Naive thymus-derived CD8-positive, alpha-beta T cell (primary cell): ENCODE measurements at regions not wholly inside any gene's neighbourhood (a gene's known extent, or its start where the extent isn't known, plus 50 kb on each side); places are given as distances from the start of the nearest gene placed in this dataset.
"Not testable (repeated sequence)": the region's sequence is repeated elsewhere in the genome, so short reads cannot be mapped to it uniquely, and the experiment has no call there.

Experiments
- ATAC-seq, 2 donors: fragments of 150-1000 bp; cut with Tn5 transposase in 1 of 2; sonication (Bioruptor Pico), chemical (Tn5 transposase) in 1 of 2; 1 replicate in 1 of 2; 2 replicates in 1 of 2; pipeline ENCODE4 v1.10.0; 2021; ENCODE audit warnings: mild to moderate bottlenecking in 2 of 2, moderate library complexity in 2 of 2
- POLR2A ChIA-PET: fragments of 350-600 bp; sonication (Branson Sonifier 250); formaldehyde crosslinking; loops from one replicate; lab custom pipeline; 2021; ENCODE audit warnings: antibody characterized with exemption; lab: Charles Lee
- DNase-seq, 10 donors: peaks; one replicate each; pipeline versions ENCODE4 v3.0.0 to v3.0.0-alpha.2; 2020 to 2022
- H3K27ac Mint-ChIP-seq, 10 donors: one replicate each; pipeline ENCODE4 v1.8.0; 2020 to 2022; ENCODE audit warnings: mild to moderate bottlenecking in 10 of 10, mixed read lengths in 10 of 10, moderate library complexity in 4 of 10, inconsistent platforms in 1 of 10
- H3K27me3 Mint-ChIP-seq, 5 donors: one replicate each; pipeline ENCODE4 v1.8.0; 2021 to 2022; ENCODE audit warnings: mixed read lengths in 5 of 5
- H3K36me3 Mint-ChIP-seq, 3 donors: one replicate each; pipeline ENCODE4 v1.8.0; 2020 to 2022; ENCODE audit warnings: mixed read lengths in 3 of 3, mild to moderate bottlenecking in 2 of 3, inconsistent platforms in 1 of 3
- H3K4me1 Mint-ChIP-seq, 4 donors: one replicate each; pipeline ENCODE4 v1.8.0; 2021 to 2022; ENCODE audit warnings: mixed read lengths in 4 of 4
- H3K4me3 Mint-ChIP-seq, 10 donors: one replicate each; pipeline ENCODE4 v1.8.0; 2020 to 2022; ENCODE audit warnings: mild to moderate bottlenecking in 10 of 10, mixed read lengths in 10 of 10, moderate library complexity in 6 of 10, inconsistent platforms in 1 of 10
- H3K9me3 Mint-ChIP-seq, 9 donors: one replicate each; pipeline ENCODE4 v1.8.0; 2020 to 2022; ENCODE audit warnings: mixed read lengths in 9 of 9, mild to moderate bottlenecking in 3 of 9, inconsistent platforms in 1 of 9, moderate library complexity in 1 of 9

DNA sequence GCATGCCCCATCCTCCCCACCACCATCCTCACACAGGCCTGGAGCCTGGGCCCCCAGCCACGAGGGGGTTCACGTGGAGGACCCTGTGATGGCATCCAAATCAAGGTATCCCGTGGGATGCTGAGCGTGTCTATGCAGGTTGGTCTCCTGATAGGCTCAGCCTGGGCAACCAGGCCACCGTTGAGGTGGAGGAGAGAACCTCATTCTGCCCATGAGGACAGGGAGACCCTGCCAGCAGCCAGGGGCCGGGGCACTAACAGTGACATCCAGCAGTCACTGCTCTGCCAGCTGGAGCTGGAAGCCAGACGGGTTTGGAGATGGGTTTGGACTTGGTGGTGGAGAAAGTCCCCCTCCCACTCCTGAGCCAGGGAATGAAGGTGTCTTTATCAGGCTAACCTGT is 582.8 kb downstream of the MATN1 start:
- Mint-ChIP-seq H3K4me3 (no peak overlapping the region), H3K27ac (no peak overlapping the region), H3K9me3 (peaks cover 0 to 10% (median 4%) of the 10 kb centered on the region in 9 donors), H3K36me3 (no peaks in the 10 kb centered on the region), H3K27me3 (peaks cover 12 to 35% (median 18%) of the 10 kb centered on the region in 5 donors), H3K4me1 (peaks cover 0 to 1% (median 0%) of the 10 kb centered on the region in 4 donors)
- POLR2A ChIA-PET: no interaction called here
- DNase-seq (no peak), ATAC-seq (no peak)

DNA sequence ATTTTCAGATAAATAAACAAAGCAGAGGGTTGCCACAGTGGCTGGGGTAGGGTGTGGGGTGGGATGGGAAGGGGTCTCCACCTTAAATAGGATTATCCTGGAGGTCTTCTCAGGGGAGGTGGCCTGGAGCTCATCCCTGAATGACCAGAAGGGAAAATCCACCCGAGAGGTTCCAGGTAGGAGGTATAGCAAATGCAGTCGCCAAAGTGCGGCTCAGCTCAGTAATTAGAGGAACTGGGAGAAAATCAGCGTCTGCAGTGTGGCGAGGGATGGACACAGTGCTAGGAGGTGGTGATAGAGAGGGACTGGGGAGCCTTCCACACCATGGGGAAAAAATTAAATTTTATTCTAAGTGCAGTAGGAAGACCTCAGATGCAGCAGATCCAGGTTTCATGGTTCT is 584.5 kb downstream of the MATN1 start:
- DNase-seq: no peak
- Mint-ChIP-seq H3K4me1 (no peaks in the 10 kb centered on the region), H3K4me3 (no peak overlapping the region), H3K9me3 (peaks cover 0 to 3% (median 0%) of the 10 kb centered on the region in 9 donors), H3K27ac (no peak overlapping the region), H3K36me3 (no peaks in the 10 kb centered on the region), H3K27me3 (peaks cover 2 to 19% (median 10%) of the 10 kb centered on the region in 5 donors)
- no peak for ATAC-seq
- POLR2A ChIA-PET: no interaction called here

DNA sequence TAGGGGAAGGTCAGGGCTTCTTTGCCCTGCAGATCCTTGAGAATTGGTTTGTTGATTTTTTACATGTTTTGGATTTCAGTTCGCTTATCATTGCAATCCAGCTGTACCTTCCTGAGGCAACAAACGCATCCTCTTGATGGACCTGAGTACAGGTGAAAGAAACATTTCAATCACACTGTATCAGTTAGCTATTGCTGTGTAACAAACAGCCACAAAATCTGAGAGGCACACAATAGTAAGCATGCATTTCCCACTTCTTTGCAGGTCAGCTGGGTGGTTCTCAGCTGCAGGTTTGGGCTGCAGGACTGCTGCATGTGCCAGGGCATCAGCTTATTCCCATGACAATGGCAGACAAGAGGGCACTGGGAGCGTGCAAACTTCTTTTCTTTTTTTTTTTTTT is 586.4 kb downstream of the MATN1 start:
- DNase-seq (no peak), ATAC-seq (no peak)
- no peak overlapping the region for H3K4me3 Mint-ChIP-seq
- peaks cover 0 to 15% (median 10%) of the 10 kb centered on the region in 5 donors for H3K27me3 Mint-ChIP-seq
- no peaks in the 10 kb centered on the region for H3K36me3 Mint-ChIP-seq
- H3K27ac Mint-ChIP-seq: no peak overlapping the region
- no peaks in the 10 kb centered on the region for H3K9me3 Mint-ChIP-seq
- no peaks in the 10 kb centered on the region for H3K4me1 Mint-ChIP-seq
- POLR2A ChIA-PET: no interaction called here

GRCh38 chr1:30135698-30136097 is 587.7 kb downstream of the MATN1 start:
- Mint-ChIP-seq H3K4me1 (peaks cover 0 to under 1% (median 0%) of the 10 kb centered on the region in 4 donors), H3K27me3 (peaks cover 0 to 15% (median 10%) of the 10 kb centered on the region in 5 donors), H3K27ac (no peak overlapping the region), H3K4me3 (no peak overlapping the region), H3K9me3 (no peaks in the 10 kb centered on the region), H3K36me3 (no peaks in the 10 kb centered on the region)
- DNase-seq: no peak
- POLR2A ChIA-PET: no interaction called here
- ATAC-seq: no peak

GRCh38 chr1:30134466-30135217 is 588.7 kb downstream of the MATN1 start:
- no peak for ATAC-seq
- H3K27ac Mint-ChIP-seq: no peak overlapping the region

DNA sequence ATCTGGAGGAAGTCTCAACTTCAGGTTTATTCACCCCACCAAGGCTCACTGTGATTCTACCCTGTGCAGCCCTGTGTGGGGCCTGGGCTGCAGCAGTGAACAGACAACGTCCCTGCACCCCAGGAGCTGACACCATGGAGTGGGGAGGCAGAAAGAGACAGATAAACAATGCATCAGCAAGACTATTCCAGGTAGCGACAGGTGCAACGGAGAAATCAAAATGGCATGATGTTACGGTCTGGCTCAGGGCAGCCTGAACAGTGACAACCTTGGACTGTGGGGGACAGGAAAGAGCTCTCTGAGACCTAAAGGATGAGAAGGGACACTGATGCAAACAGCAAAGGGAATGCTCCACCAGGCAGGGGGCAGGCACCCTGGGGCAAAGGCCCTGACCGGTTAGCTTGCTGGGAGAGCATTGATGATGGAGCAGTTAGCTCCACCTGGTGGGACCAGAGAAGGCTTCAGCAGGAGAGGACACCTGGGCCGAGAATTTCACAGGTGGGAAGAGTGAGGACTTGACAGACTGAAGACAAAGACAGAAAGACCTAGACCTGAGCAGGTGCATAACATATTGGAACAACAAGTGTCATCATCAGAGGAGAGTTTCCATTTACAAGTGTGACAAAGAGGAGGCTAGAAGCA is 589.9 kb downstream of the MATN1 start:
- no peaks in the 10 kb centered on the region for H3K36me3 Mint-ChIP-seq
- no peak overlapping the region for H3K4me3 Mint-ChIP-seq
- POLR2A ChIA-PET: no interaction called here
- H3K9me3 Mint-ChIP-seq: no peaks in the 10 kb centered on the region
- no peak for ATAC-seq
- H3K27ac Mint-ChIP-seq: no peak overlapping the region
- DNase-seq: no peak
- H3K4me1 Mint-ChIP-seq: peaks cover 0 to 3% (median 0%) of the 10 kb centered on the region in 4 donors
- peaks cover 0 to 21% (median 13%) of the 10 kb centered on the region in 5 donors for H3K27me3 Mint-ChIP-seq

More at GRCh38 chr1:30134466-30135217, 588.7 kb downstream of the MATN1 start:
- no peak for DNase-seq
- POLR2A ChIA-PET: no interaction called here
- Mint-ChIP-seq H3K36me3 (no peaks in the 10 kb centered on the region), H3K4me3 (no peak overlapping the region), H3K9me3 (no peaks in the 10 kb centered on the region), H3K4me1 (peaks cover 0 to 3% (median 0%) of the 10 kb centered on the region in 4 donors), H3K27me3 (peaks cover 0 to 15% (median 12%) of the 10 kb centered on the region in 5 donors)

DNA sequence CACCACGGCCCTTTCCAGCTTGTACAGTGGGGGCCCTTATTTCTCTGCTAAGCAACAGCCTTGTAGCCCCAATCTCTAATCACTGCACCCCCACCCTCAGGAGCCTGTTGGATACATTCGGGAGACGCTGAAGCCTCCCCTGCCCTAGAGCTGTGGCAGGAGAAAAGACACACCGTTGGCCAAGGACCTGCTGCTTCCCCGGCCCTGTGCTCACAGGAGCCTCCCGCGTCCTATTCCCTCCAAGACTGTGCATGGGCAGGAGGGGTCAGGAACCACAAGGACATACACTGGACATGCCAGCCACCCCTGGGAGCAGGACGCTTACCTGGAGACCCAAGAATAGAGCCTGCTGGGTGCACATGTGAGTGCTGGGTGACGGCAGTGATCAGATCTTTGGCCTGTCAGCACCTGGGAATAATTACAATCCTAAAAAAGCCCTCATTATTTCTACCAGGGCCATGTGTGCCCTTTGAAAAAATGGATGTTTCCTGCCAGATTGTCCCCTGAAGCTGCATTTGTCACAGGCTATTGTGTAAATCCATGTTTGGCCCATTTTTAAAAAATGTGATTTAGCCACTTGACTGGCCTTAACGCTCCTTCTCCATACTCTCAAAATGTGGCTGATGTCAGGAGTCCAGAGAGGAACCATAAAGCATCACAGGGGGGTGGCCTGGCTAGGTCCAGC is 590.6 kb downstream of the MATN1 start:
- Mint-ChIP-seq H3K4me3 (no peak overlapping the region), H3K27ac (no peak overlapping the region), H3K9me3 (no peaks in the 10 kb centered on the region), H3K36me3 (no peaks in the 10 kb centered on the region), H3K27me3 (peaks cover 0 to 26% (median 12%) of the 10 kb centered on the region in 5 donors), H3K4me1 (peaks cover 0 to 3% (median 0%) of the 10 kb centered on the region in 4 donors)
- no peak for ATAC-seq
- POLR2A ChIA-PET: no interaction called here
- DNase-seq: no peak

DNA sequence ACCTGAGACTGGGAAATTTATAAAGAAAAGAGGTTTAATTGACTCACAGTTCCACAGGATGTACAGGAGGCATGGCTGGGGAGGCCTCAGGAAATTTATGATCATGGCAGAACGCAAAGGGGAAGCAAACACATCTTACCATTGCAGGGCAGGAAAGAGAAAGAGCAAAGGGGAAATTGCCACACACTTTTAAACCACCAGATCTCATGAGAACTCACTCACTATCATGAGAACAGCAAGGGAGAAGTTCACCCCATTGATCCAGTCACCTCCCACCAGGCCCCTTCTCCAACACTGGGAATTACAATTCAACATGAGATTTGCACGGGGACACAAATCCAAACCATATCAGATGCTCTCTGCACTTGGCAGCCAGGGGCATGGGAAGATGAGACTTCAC is 592.8 kb downstream of the MATN1 start:
- peaks cover 0 to 26% (median 12%) of the 10 kb centered on the region in 5 donors for H3K27me3 Mint-ChIP-seq
- H3K4me3 Mint-ChIP-seq, H3K9me3 Mint-ChIP-seq, POLR2A ChIA-PET, ATAC-seq, H3K27ac Mint-ChIP-seq, H3K36me3 Mint-ChIP-seq, DNase-seq, H3K4me1 Mint-ChIP-seq: not testable (repeated sequence)

DNA sequence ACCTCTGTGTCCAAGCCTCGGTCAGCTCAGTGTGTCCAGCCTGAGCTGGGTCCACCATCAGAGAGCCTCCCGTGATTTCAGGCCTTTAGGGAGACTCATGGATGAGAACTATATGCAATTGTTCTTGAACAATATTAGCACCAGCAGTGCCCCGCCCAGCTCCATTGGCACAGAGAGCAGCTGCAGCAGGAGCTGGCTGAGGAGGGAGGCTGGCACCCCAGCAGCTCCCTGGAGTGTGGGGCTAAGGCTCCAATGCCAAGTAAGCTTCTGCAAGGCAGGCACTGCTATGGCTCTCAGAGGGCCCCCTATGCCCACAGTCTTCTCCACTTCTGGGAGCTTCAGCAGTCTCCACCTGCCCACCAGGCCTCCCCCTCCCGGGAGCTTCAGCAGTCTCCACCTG is 593.3 kb downstream of the MATN1 start:
- Mint-ChIP-seq H3K27ac (no peak overlapping the region), H3K27me3 (peaks cover 0 to 26% (median 12%) of the 10 kb centered on the region in 5 donors), H3K36me3 (no peaks in the 10 kb centered on the region), H3K9me3 (no peaks in the 10 kb centered on the region), H3K4me1 (peaks cover 0 to 3% (median 0%) of the 10 kb centered on the region in 4 donors), H3K4me3 (no peak overlapping the region)
- no peak for DNase-seq
- POLR2A ChIA-PET: no interaction called here
- ATAC-seq: no peak

GRCh38 chr1:30129421-30130055 is 593.8 kb downstream of the MATN1 start:
- no peak for ATAC-seq

GRCh38 chr1:30129001-30129408 is 594.4 kb downstream of the MATN1 start:
- H3K4me3 Mint-ChIP-seq: no peak overlapping the region
- POLR2A ChIA-PET: no interaction called here
- no peak for DNase-seq
- no peaks in the 10 kb centered on the region for H3K9me3 Mint-ChIP-seq
- H3K27me3 Mint-ChIP-seq: peaks cover 0 to 18% (median 12%) of the 10 kb centered on the region in 5 donors
- no peak for ATAC-seq
- peaks cover 0 to 3% (median 0%) of the 10 kb centered on the region in 4 donors for H3K4me1 Mint-ChIP-seq
- no peak overlapping the region for H3K27ac Mint-ChIP-seq
- no peaks in the 10 kb centered on the region for H3K36me3 Mint-ChIP-seq

More at GRCh38 chr1:30129421-30130055, 593.8 kb downstream of the MATN1 start:
- POLR2A ChIA-PET: no interaction called here
- DNase-seq: no peak
- H3K4me3 Mint-ChIP-seq: no peak overlapping the region
- H3K9me3 Mint-ChIP-seq: no peaks in the 10 kb centered on the region
- H3K27ac Mint-ChIP-seq: no peak overlapping the region
- H3K4me1 Mint-ChIP-seq: peaks cover 0 to 3% (median 0%) of the 10 kb centered on the region in 4 donors
- no peaks in the 10 kb centered on the region for H3K36me3 Mint-ChIP-seq
- peaks cover 0 to 21% (median 12%) of the 10 kb centered on the region in 5 donors for H3K27me3 Mint-ChIP-seq

DNA sequence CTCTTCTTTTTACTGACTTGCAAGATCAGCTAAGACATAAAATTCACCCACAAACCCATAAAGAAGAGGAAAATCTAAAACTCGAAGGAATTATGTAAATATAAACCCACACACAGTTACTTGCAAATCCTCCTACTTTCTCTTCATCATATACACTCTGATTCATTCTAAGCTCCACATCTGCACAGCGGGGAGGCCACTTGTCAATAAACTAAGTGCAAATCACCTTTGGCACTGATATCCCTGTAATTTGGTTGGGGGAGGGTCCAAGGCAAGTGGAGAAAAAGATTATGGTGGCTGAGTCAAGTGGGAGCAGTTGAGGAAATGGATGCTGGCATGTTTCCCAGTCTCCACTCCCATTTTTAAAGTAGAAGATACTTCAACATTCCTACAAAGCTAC is 596.5 kb downstream of the MATN1 start:
- Mint-ChIP-seq H3K9me3 (no peaks in the 10 kb centered on the region), H3K4me3 (no peak overlapping the region), H3K4me1 (peaks cover 0 to 3% (median 0%) of the 10 kb centered on the region in 4 donors), H3K27me3 (peaks cover 0 to 16% (median 11%) of the 10 kb centered on the region in 5 donors), H3K36me3 (no peaks in the 10 kb centered on the region), H3K27ac (no peak overlapping the region)
- no peak for DNase-seq
- POLR2A ChIA-PET: no interaction called here
- ATAC-seq: no peak
